ENCODE measurements at regions not wholly inside any gene's neighbourhood (a gene's known extent, or its start where the extent isn't known, plus 50 kb on each side); places are given as distances from the start of the nearest gene placed in this dataset.
A peak's percentile ranks its signal among the peaks of the same experiment; 100 is the strongest.

GRCh38 chr11:127552446-127552845 is 551.9 kb upstream of the KIRREL3 start:
- Histone ChIP-seq H3K27ac (ENCODE audit: low read length, poor library complexity, severe bottlenecking) (no peak overlapping the region), H3K4me3 (ENCODE audit: insufficient read depth in 1 of 2, low read depth in 1 of 2, low read length in 2 of 2) (no peak overlapping the region), H2BK15ac (ENCODE audit: low read depth, poor library complexity, severe bottlenecking) (no peak overlapping the region), H2AFZ (ENCODE audit: low read depth, low read length) (no peak overlapping the region), H3K23ac (ENCODE audit: low read length in 2 of 2) (no peak overlapping the region), H3K4me1 (ENCODE audit: control insufficient read depth, insufficient read depth, low read depth, low read length) (no peaks in the 10 kb centered on the region), H3K9ac (ENCODE audit: low read length) (no peak overlapping the region), H3K18ac (ENCODE audit: low read depth in 1 of 2, low read length in 2 of 2) (no peak overlapping the region), H2BK5ac (ENCODE audit: low read depth, low read length, poor library complexity, severe bottlenecking) (no peak overlapping the region), H4K8ac (ENCODE audit: low read length) (no peak overlapping the region), H3K79me1 (replicated peaks; ENCODE audit: low read length, poor library complexity, severe bottlenecking) (no peaks in the 10 kb centered on the region), H3K9me3 (ENCODE audit: control insufficient read depth, low read length) (peaks cover 2% of the 10 kb centered on the region), H3K4ac (ENCODE audit: low read depth in 1 of 2, low read length in 2 of 2) (no peak overlapping the region), H3K4me2 (ENCODE audit: low read length, poor library complexity, severe bottlenecking) (no peak overlapping the region), H3K36me3 (ENCODE audit: control insufficient read depth in 1 of 2, insufficient read depth in 2 of 2, low read depth in 1 of 2, low read length in 2 of 2) (no peaks in the 10 kb centered on the region), H2AK5ac (ENCODE audit: low read length, severe bottlenecking) (no peak overlapping the region), H3K14ac (ENCODE audit: low read length in 2 of 2) (no peak overlapping the region), H2BK120ac (ENCODE audit: low read depth, low read length) (no peak overlapping the region), H2BK12ac (ENCODE audit: low read length in 2 of 2) (no peak overlapping the region), H4K91ac (ENCODE audit: low read length) (no peak overlapping the region), H3K27me3 (ENCODE audit: control insufficient read depth in 1 of 2, insufficient read depth in 1 of 2, low read length in 2 of 2) (no peaks in the 10 kb centered on the region)
- peak; percentile 47 for DNase-seq
- 81% methylated on average over 6 of the region's 6 CpGs for WGBS

GRCh38 chr11:127531167-127531566 is 530.6 kb upstream of the KIRREL3 start:
- Histone ChIP-seq H2BK15ac (ENCODE audit: low read depth, poor library complexity, severe bottlenecking) (no peak overlapping the region), H3K9me3 (ENCODE audit: control insufficient read depth, low read length) (no peaks in the 10 kb centered on the region), H3K14ac (ENCODE audit: low read length in 2 of 2) (no peak overlapping the region), H2BK5ac (ENCODE audit: low read depth, low read length, poor library complexity, severe bottlenecking) (no peak overlapping the region), H4K8ac (ENCODE audit: low read length) (no peak overlapping the region), H3K27me3 (ENCODE audit: control insufficient read depth in 1 of 2, insufficient read depth in 1 of 2, low read length in 2 of 2) (no peaks in the 10 kb centered on the region), H2BK12ac (ENCODE audit: low read length in 2 of 2) (no peak overlapping the region), H3K23ac (ENCODE audit: low read length in 2 of 2) (no peak overlapping the region), H3K36me3 (ENCODE audit: control insufficient read depth in 1 of 2, insufficient read depth in 2 of 2, low read depth in 1 of 2, low read length in 2 of 2) (no peaks in the 10 kb centered on the region), H3K18ac (ENCODE audit: low read depth in 1 of 2, low read length in 2 of 2) (no peak overlapping the region), H2BK120ac (ENCODE audit: low read depth, low read length) (no peak overlapping the region), H4K91ac (ENCODE audit: low read length) (no peak overlapping the region), H3K9ac (ENCODE audit: low read length) (no peak overlapping the region), H2AK5ac (ENCODE audit: low read length, severe bottlenecking) (no peak overlapping the region), H3K79me1 (replicated peaks; ENCODE audit: low read length, poor library complexity, severe bottlenecking) (no peaks in the 10 kb centered on the region), H3K4me2 (ENCODE audit: low read length, poor library complexity, severe bottlenecking) (no peak overlapping the region), H3K4ac (ENCODE audit: low read depth in 1 of 2, low read length in 2 of 2) (no peak overlapping the region), H2AFZ (ENCODE audit: low read depth, low read length) (no peak overlapping the region), H3K27ac (ENCODE audit: low read length, poor library complexity, severe bottlenecking) (no peak overlapping the region), H3K4me3 (ENCODE audit: insufficient read depth in 1 of 2, low read depth in 1 of 2, low read length in 2 of 2) (no peak overlapping the region), H3K4me1 (ENCODE audit: control insufficient read depth, insufficient read depth, low read depth, low read length) (no peaks in the 10 kb centered on the region)
- DNase-seq, result no peak
- WGBS, result 20% methylated on average over 1 of the region's 3 CpGs

GRCh38 chr11:127528297-127528696 is 527.7 kb upstream of the KIRREL3 start:
- H3K27me3 ChIP-seq (ENCODE audit: control insufficient read depth in 1 of 2, insufficient read depth in 1 of 2, low read length in 2 of 2), result no peaks in the 10 kb centered on the region
- no peaks in the 10 kb centered on the region for H3K4me1 ChIP-seq (ENCODE audit: control insufficient read depth, insufficient read depth, low read depth, low read length)
- no peak overlapping the region for H4K8ac ChIP-seq (ENCODE audit: low read length)
- no peak overlapping the region for H3K4me2 ChIP-seq (ENCODE audit: low read length, poor library complexity, severe bottlenecking)
- H2BK120ac ChIP-seq (ENCODE audit: low read depth, low read length), result no peak overlapping the region
- H3K79me1 ChIP-seq (replicated peaks; ENCODE audit: low read length, poor library complexity, severe bottlenecking), result no peaks in the 10 kb centered on the region
- no peak overlapping the region for H4K91ac ChIP-seq (ENCODE audit: low read length)
- H2AFZ ChIP-seq (ENCODE audit: low read depth, low read length), result no peak overlapping the region
- H2AK5ac ChIP-seq (ENCODE audit: low read length, severe bottlenecking), result no peak overlapping the region
- H3K4ac ChIP-seq (ENCODE audit: low read depth in 1 of 2, low read length in 2 of 2), result no peak overlapping the region
- no peak for DNase-seq
- H2BK5ac ChIP-seq (ENCODE audit: low read depth, low read length, poor library complexity, severe bottlenecking), result no peak overlapping the region
- no peaks in the 10 kb centered on the region for H3K36me3 ChIP-seq (ENCODE audit: control insufficient read depth in 1 of 2, insufficient read depth in 2 of 2, low read depth in 1 of 2, low read length in 2 of 2)
- no peak overlapping the region for H3K27ac ChIP-seq (ENCODE audit: low read length, poor library complexity, severe bottlenecking)
- H3K9me3 ChIP-seq (ENCODE audit: control insufficient read depth, low read length), result no peaks in the 10 kb centered on the region
- H3K18ac ChIP-seq (ENCODE audit: low read depth in 1 of 2, low read length in 2 of 2), result no peak overlapping the region
- H3K9ac ChIP-seq (ENCODE audit: low read length), result no peak overlapping the region
- no peak overlapping the region for H3K4me3 ChIP-seq (ENCODE audit: insufficient read depth in 1 of 2, low read depth in 1 of 2, low read length in 2 of 2)
- H2BK15ac ChIP-seq (ENCODE audit: low read depth, poor library complexity, severe bottlenecking), result no peak overlapping the region
- H2BK12ac ChIP-seq (ENCODE audit: low read length in 2 of 2), result no peak overlapping the region
- H3K23ac ChIP-seq (ENCODE audit: low read length in 2 of 2), result no peak overlapping the region
- WGBS, result 58% methylated on average over 2 of the region's 3 CpGs
- H3K14ac ChIP-seq (ENCODE audit: low read length in 2 of 2), result no peak overlapping the region

GRCh38 chr11:127524618-127525017 is 524.0 kb upstream of the KIRREL3 start:
- Histone ChIP-seq H3K14ac (ENCODE audit: low read length in 2 of 2) (no peak overlapping the region), H3K4me3 (ENCODE audit: insufficient read depth in 1 of 2, low read depth in 1 of 2, low read length in 2 of 2) (no peak overlapping the region), H2BK5ac (ENCODE audit: low read depth, low read length, poor library complexity, severe bottlenecking) (no peak overlapping the region), H2AFZ (ENCODE audit: low read depth, low read length) (no peak overlapping the region), H3K9ac (ENCODE audit: low read length) (no peak overlapping the region), H3K23ac (ENCODE audit: low read length in 2 of 2) (no peak overlapping the region), H2AK5ac (ENCODE audit: low read length, severe bottlenecking) (no peak overlapping the region), H3K4me1 (ENCODE audit: control insufficient read depth, insufficient read depth, low read depth, low read length) (no peaks in the 10 kb centered on the region), H3K4ac (ENCODE audit: low read depth in 1 of 2, low read length in 2 of 2) (no peak overlapping the region), H3K27ac (ENCODE audit: low read length, poor library complexity, severe bottlenecking) (no peak overlapping the region), H3K79me1 (replicated peaks; ENCODE audit: low read length, poor library complexity, severe bottlenecking) (no peaks in the 10 kb centered on the region), H4K91ac (ENCODE audit: low read length) (no peak overlapping the region), H2BK15ac (ENCODE audit: low read depth, poor library complexity, severe bottlenecking) (no peak overlapping the region), H2BK12ac (ENCODE audit: low read length in 2 of 2) (no peak overlapping the region), H3K4me2 (ENCODE audit: low read length, poor library complexity, severe bottlenecking) (no peak overlapping the region), H2BK120ac (ENCODE audit: low read depth, low read length) (no peak overlapping the region), H3K9me3 (ENCODE audit: control insufficient read depth, low read length) (peaks cover 8% of the 10 kb centered on the region), H4K8ac (ENCODE audit: low read length) (no peak overlapping the region), H3K36me3 (ENCODE audit: control insufficient read depth in 1 of 2, insufficient read depth in 2 of 2, low read depth in 1 of 2, low read length in 2 of 2) (no peaks in the 10 kb centered on the region), H3K27me3 (ENCODE audit: control insufficient read depth in 1 of 2, insufficient read depth in 1 of 2, low read length in 2 of 2) (no peaks in the 10 kb centered on the region), H3K18ac (ENCODE audit: low read depth in 1 of 2, low read length in 2 of 2) (peak overlapping the region in 1 of 2 experiments; percentile 5)
- WGBS, result 70% methylated on average over 4 of the region's 4 CpGs
- DNase-seq, result no peak

Measured in mesenchymal stem cell (in vitro differentiated cells and primary cell).